Posterior vena cava (tissue), 2 donors: ENCODE measurements at regions not wholly inside any gene's neighbourhood (a gene's known extent, or its start where the extent isn't known, plus 50 kb on each side); places are given as distances from the start of the nearest gene placed in this dataset.

Experiments used
- DNase-seq: peaks from one replicate; pipeline ENCODE4 v3.0.0-alpha.2; 2020; ENCODE audit warnings: low spot score
- intact Hi-C, 2 donors: fragments of 100-400 bp; cut with DNase I; formaldehyde crosslinking; loops; one replicate each; pipeline versions ENCODE4 v1.14.1 to v1.14.2; 2022 to 2023
- donor health status: DM: yes; HTN: yes; CAD: no.
- donor health status: DM: yes; HTN: yes; CAD: no.

- DNase-seq = no peak
- intact Hi-C loops = loop anchor here in 1 of 2 donors (10.0 kb wide), 1 partner anchor 1017 kb away; no protein-coding TSS in a partner anchor
Observed at GRCh38 chrX:58051346-58051745, 141.1 kb upstream of the ZXDA start.

- no peak for DNase-seq
- intact Hi-C loops = no loop called here
Observed at GRCh38 chrX:58044130-58044529, 133.9 kb upstream of the ZXDA start.

DNA sequence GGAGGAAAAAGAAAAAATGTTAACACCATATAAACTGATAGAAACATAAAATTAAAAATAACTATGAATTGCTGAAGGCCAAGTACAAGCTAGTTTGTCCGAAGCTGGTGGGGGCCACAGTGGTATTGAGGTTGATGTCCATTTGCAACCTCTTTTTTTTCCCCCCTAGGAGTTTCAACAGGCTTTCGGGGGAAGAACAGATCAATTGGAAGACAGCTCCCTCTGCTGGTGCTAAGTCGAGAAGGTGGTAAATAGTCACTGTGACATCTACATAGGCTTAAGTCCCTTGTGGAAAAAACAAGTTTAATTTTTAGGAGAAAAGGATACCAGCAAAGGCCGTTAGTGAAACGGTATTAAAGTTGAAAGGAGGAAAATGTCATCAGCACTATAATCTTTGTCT is 115.7 kb upstream of the ZXDA start:
- no peak for DNase-seq
- intact Hi-C loops = no loop called here

DNA sequence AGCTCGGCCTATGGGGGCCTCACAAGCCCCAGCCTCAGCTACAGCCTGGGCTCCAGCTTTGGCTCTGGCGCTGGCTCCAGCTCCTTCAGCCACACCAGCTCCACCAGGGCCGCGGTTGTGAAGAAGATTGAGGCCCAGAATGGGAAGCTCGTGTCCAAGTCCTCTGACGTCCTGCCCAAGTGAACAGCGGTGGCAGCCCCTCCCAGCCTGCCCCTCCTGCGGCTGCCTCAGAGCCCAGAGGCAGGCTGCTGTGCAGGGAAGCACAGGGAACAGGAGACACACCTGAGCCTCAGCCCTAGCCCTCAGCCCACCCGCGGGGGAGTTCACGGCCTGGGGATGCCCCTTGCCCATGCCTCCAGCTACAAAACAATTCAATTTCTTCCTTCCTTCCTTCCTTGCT is 75.7 kb upstream of the ZXDA start:
- DNase-seq = no peak
- intact Hi-C loops = no loop called here

DNA sequence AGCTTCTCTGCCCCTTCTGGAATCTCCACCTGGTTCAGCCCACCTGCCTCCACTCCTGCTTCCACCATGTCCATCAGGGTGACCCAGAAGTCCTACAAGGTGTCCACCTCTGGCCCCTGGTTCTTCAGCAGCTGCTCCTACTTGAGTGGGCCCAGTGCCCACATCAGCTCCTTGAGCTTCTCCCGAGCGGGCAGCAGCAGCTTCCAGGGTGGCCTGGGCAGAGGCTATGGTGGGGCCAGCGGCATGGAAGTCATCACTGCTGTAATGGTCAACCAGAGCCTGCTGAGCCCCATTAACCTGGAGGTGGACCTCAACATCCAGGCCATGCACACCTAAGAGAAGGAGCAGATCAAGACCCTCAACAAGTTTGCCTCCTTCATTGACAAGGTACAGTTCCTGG is 74.4 kb upstream of the ZXDA start:
- intact Hi-C loops = no loop called here
- DNase-seq = no peak

GRCh38 chrX:57977992-57978391 is 67.7 kb upstream of the ZXDA start:
- intact Hi-C loops = no loop called here
- no peak for DNase-seq

- intact Hi-C loops = no loop called here
- no peak for DNase-seq
Observed at GRCh38 chrX:57964975-57965374, 54.7 kb upstream of the ZXDA start.
